ENCODE measurements at regions not wholly inside any gene's neighbourhood (a gene's known extent, or its start where the extent isn't known, plus 50 kb on each side); places are given as distances from the start of the nearest gene placed in this dataset.

DNA sequence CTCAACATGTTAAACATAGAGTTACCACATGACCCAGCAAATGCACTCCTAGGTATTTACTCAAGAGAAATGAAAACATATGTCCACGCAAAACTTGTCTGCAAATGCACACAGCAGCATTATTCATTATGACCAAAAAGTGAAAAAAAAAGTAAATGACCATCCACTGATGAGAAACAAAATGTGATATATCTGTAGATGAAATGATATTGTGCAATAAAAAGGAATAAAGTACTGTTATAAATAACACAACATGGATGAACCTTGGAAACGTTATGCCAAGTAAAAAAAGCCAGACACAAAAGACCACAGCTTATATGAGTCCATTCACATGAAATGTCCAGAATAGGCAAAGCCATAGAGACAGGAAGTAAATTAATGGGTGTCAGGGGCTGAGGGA, 61.4 kb upstream of the SKAP2 start:
- TF ChIP-seq, protein P1, sequence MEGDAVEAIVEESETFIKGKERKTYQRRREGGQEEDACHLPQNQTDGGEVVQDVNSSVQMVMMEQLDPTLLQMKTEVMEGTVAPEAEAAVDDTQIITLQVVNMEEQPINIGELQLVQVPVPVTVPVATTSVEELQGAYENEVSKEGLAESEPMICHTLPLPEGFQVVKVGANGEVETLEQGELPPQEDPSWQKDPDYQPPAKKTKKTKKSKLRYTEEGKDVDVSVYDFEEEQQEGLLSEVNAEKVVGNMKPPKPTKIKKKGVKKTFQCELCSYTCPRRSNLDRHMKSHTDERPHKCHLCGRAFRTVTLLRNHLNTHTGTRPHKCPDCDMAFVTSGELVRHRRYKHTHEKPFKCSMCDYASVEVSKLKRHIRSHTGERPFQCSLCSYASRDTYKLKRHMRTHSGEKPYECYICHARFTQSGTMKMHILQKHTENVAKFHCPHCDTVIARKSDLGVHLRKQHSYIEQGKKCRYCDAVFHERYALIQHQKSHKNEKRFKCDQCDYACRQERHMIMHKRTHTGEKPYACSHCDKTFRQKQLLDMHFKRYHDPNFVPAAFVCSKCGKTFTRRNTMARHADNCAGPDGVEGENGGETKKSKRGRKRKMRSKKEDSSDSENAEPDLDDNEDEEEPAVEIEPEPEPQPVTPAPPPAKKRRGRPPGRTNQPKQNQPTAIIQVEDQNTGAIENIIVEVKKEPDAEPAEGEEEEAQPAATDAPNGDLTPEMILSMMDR (IDR thresholded peaks at IDR 0.05) = no peak
- TF ChIP-seq JUND (IDR thresholded peaks at IDR 0.05) = no peak
- TF ChIP-seq EZH2phosphoT487 (IDR thresholded peaks at IDR 0.05; ENCODE audit: borderline replicate concordance, low read depth) = no peak
